ENCODE measurements at regions not wholly inside any gene's neighbourhood (a gene's known extent, or its start where the extent isn't known, plus 50 kb on each side); places are given as distances from the start of the nearest gene placed in this dataset.
"Not testable (repeated sequence)": the region's sequence is repeated elsewhere in the genome, so short reads cannot be mapped to it uniquely, and the experiment has no call there.

DNA sequence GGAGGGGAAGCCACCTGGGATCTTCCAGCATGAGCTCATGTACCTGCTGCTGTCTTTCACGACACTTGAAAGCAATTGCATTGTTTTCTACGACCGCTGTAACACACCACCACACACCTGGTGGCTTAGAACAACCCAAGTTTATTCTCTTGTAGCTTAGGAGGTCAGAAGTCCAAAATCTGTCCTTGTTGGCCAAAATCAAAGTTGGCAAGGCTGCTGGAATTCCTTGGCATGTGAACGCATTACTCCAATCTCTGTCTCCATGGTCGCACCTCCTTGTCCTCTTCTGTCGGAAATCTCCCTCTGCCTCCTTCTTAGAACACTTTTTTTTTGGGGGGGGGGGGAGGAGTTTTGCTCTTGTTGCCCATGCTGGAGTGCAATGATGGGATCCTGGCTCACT, 305.7 kb downstream of the BAMBI start:
- Mint-ChIP-seq H3K36me3 (ENCODE audit: low read depth) (no peaks in the 10 kb centered on the region), H3K27me3 (ENCODE audit: low read depth) (no peaks in the 10 kb centered on the region), H3K4me1 (ENCODE audit: low read depth) (no peaks in the 10 kb centered on the region), H3K4me3 (no peak overlapping the region), H3K9me3 (no peaks in the 10 kb centered on the region), H3K27ac (no peak overlapping the region)
- no peak for DNase-seq (ENCODE audit: low spot score)

DNA sequence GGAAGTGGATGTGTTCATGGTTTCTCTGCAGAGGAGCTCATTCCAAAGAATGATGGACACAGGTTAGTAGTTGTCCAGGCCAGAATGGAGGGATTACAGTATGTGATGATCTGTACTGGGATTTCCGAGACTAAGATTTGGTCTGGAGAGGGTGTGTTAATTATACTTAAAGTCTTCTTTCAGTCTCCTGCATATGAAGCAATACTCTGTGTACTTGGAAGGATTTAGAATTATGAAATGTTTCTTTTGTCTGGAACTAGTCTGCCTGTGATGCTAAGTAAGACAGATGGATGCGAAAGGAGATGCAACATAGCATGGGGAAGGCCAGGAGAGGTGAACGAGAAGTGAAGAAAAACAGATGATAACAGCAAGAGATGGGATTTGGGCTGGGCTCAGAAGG, 305.1 kb upstream of the LYZL1 start:
- Mint-ChIP-seq H3K36me3 (ENCODE audit: low read depth) (no peaks in the 10 kb centered on the region), H3K27ac (no peak overlapping the region), H3K9me3 (no peaks in the 10 kb centered on the region), H3K4me3 (no peak overlapping the region), H3K27me3 (ENCODE audit: low read depth) (no peaks in the 10 kb centered on the region), H3K4me1 (ENCODE audit: low read depth) (no peaks in the 10 kb centered on the region)
- DNase-seq (ENCODE audit: low spot score): no peak

DNA sequence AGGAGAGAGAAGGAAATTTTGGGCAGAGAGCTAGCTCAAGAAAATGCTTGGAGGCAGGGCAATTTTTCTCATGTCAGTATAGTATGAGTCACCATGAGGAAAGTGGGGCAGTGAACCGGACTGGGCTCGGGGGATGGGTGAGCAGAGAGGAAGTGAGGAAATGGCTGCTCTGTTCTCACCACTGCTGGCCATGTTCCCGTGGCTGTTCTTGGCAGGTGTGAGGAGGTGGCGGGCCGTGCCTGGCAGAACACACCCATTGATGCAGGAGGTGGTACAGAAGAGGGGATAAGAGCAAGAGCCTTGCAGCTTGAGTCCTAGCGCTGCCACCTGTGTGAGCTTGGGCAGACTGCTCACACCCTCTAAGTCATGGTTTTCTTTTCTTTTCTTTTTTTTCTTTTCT, 304.4 kb upstream of the LYZL1 start:
- no peak overlapping the region for H3K27ac Mint-ChIP-seq
- no peaks in the 10 kb centered on the region for H3K4me1 Mint-ChIP-seq (ENCODE audit: low read depth)
- H3K9me3 Mint-ChIP-seq: no peaks in the 10 kb centered on the region
- DNase-seq (ENCODE audit: low spot score): no peak
- no peaks in the 10 kb centered on the region for H3K27me3 Mint-ChIP-seq (ENCODE audit: low read depth)
- H3K36me3 Mint-ChIP-seq (ENCODE audit: low read depth): no peaks in the 10 kb centered on the region
- no peak overlapping the region for H3K4me3 Mint-ChIP-seq

DNA sequence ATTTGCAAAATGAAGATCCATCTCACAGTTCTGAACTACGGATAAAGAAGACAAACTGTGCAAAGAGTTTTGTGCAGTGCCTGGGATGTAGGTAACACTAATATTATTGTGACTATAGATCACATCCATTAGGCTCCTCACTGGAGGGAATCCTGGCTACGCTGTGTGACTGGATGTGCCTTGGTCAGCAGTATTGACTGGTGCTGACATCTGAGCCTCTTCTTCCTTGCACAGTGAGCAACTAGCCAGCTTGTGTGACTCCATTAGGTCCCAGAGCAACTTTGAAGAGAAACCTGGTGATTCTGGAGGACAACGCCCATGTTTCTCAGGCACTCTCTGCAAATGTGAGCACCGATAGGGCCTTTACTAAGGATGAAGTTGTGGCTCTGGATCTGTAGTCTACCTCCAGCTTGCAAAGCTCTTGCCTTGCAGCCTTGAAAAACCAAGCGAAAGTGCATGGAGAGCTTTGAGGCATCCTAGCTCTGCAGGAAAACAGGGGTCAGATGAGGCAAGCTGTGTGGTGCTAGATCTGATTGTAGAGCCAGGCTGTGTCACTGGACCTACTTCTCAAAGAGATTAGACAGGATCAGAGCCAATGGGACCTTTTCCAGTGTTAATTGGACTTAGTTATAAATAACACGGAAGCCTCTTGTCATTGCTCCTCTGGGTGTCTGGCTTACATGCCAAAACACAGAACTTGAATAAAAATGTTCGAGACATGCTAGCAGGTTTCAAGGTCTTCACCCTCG, 303.6 kb upstream of the LYZL1 start:
- no peak for DNase-seq (ENCODE audit: low spot score)
- no peak overlapping the region for H3K4me3 Mint-ChIP-seq
- no peaks in the 10 kb centered on the region for H3K36me3 Mint-ChIP-seq (ENCODE audit: low read depth)
- no peaks in the 10 kb centered on the region for H3K4me1 Mint-ChIP-seq (ENCODE audit: low read depth)
- H3K9me3 Mint-ChIP-seq: no peaks in the 10 kb centered on the region
- H3K27me3 Mint-ChIP-seq (ENCODE audit: low read depth): no peaks in the 10 kb centered on the region
- H3K27ac Mint-ChIP-seq: no peak overlapping the region

DNA sequence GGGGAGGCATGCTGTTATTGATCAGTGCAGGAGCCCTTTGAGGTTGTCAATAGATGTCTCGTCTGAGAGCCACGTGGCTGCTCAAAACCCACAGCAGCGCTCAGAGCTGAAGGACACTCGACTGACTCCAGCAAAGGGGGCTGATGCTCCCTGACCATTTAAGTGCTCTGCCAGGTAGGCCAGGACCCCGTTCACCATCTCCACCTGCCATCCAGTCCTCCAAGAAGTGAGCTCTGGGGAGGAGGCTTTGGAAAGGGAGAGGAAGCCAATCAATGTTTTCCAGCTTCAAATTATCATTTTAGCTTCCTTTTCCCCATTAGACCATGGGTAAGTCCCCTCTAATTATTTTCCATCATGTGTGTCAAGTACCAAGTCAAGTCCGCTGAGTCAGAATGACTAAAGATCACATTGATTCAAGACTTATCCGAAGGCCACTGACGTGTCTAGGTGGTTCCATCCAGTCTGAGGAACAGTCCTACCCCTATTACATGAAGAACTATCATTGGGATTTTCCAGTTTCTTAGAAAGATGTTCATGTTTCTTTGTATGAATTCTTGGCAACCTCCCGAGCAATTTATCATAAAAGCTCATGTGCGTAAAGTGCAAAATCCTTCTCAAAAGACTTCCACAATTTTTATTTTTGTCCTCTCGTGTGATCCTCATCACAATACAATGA, 302.6 kb upstream of the LYZL1 start:
- Mint-ChIP-seq H3K36me3 (ENCODE audit: low read depth) (no peaks in the 10 kb centered on the region), H3K27me3 (ENCODE audit: low read depth) (no peaks in the 10 kb centered on the region), H3K4me1 (ENCODE audit: low read depth) (no peaks in the 10 kb centered on the region), H3K9me3 (no peaks in the 10 kb centered on the region), H3K27ac (no peak overlapping the region), H3K4me3 (no peak overlapping the region)
- DNase-seq (ENCODE audit: low spot score): no peak

DNA sequence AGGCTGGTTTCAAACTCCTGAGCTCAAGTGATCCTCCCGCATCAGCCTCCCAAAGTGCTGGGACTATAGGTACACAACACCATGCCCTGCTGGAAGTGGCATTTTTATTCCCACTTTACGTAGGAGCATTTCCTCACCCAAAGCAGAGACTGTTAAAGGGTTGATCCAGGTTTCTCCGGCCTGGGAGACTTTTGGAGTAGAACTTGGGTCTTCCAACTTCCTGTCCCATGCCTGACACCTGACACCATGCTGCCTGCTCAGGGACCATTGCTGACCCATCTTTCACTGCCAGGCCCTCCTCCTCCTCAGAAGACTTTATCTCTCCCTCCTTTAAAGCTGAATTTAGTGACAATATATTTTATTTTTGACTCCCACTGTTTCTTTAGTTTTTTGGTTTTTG, 302.0 kb upstream of the LYZL1 start:
- H3K4me1 Mint-ChIP-seq (ENCODE audit: low read depth): no peaks in the 10 kb centered on the region
- H3K27ac Mint-ChIP-seq: no peak overlapping the region
- no peaks in the 10 kb centered on the region for H3K27me3 Mint-ChIP-seq (ENCODE audit: low read depth)
- no peaks in the 10 kb centered on the region for H3K9me3 Mint-ChIP-seq
- no peak overlapping the region for H3K4me3 Mint-ChIP-seq
- no peaks in the 10 kb centered on the region for H3K36me3 Mint-ChIP-seq (ENCODE audit: low read depth)
- DNase-seq (ENCODE audit: low spot score): no peak

DNA sequence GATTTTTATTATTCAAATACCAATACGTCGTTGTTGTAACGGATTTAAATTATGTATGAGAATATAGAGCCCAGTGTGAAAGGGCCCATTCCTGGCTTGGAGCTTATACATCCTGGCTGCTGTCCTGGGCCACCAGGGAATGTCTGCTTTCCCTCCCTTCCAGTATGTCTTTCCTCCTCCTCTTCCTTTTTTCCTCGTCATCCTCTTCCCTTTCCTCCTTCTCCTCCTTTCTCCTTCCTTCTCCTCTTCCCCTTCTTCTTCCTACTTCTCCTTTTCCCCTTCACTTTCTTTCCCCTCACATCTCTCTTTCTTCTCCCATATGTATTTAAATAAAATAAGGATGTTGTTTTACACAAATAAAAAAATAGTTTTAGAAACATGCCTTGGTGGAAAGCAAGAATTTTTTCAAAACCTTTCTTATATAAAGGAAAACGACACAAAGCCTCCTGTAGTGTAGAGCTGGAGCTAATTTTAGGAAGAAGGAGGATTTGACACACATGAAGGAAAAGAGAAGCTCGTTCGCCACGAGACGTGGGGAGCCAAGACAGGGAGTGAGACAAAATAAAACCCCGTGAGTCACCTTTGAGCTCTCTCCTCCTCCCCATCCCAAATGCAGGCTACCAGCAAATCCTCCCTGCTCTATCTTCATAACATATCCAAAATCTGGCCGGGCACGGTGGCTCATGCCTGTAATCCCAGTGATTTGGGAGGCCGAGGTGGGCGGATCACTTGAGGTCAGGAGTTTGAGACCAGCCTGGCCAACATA, 301.1 kb upstream of the LYZL1 start:
- H3K27ac Mint-ChIP-seq: no peak overlapping the region
- no peaks in the 10 kb centered on the region for H3K9me3 Mint-ChIP-seq
- H3K27me3 Mint-ChIP-seq (ENCODE audit: low read depth): no peaks in the 10 kb centered on the region
- no peak overlapping the region for H3K4me3 Mint-ChIP-seq
- H3K4me1 Mint-ChIP-seq (ENCODE audit: low read depth): no peaks in the 10 kb centered on the region
- no peak for DNase-seq (ENCODE audit: low spot score)
- no peaks in the 10 kb centered on the region for H3K36me3 Mint-ChIP-seq (ENCODE audit: low read depth)

DNA sequence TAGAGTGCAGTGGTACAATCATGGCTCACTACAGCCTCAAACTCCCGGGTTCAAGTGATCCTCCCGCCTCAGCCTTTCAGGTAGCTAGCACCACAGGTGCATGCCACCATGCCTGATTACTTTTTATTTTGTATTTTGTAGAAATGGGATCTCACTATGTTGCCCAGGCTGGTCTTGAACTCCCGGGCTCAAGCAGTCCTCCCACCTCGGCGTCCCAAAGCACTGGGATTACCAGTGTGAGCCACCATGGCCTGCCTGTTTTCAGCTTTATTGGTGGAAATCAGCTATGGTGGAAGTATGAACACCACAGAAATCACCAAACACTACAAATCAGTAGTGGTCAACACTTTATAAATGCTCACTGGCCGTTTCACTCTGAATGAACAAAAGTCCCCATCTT, 299.9 kb upstream of the LYZL1 start:
- H3K27me3 Mint-ChIP-seq (ENCODE audit: low read depth): no peaks in the 10 kb centered on the region
- no peak for DNase-seq (ENCODE audit: low spot score)
- H3K36me3 Mint-ChIP-seq (ENCODE audit: low read depth): no peaks in the 10 kb centered on the region
- no peaks in the 10 kb centered on the region for H3K9me3 Mint-ChIP-seq
- no peak overlapping the region for H3K4me3 Mint-ChIP-seq
- no peak overlapping the region for H3K27ac Mint-ChIP-seq
- no peaks in the 10 kb centered on the region for H3K4me1 Mint-ChIP-seq (ENCODE audit: low read depth)

DNA sequence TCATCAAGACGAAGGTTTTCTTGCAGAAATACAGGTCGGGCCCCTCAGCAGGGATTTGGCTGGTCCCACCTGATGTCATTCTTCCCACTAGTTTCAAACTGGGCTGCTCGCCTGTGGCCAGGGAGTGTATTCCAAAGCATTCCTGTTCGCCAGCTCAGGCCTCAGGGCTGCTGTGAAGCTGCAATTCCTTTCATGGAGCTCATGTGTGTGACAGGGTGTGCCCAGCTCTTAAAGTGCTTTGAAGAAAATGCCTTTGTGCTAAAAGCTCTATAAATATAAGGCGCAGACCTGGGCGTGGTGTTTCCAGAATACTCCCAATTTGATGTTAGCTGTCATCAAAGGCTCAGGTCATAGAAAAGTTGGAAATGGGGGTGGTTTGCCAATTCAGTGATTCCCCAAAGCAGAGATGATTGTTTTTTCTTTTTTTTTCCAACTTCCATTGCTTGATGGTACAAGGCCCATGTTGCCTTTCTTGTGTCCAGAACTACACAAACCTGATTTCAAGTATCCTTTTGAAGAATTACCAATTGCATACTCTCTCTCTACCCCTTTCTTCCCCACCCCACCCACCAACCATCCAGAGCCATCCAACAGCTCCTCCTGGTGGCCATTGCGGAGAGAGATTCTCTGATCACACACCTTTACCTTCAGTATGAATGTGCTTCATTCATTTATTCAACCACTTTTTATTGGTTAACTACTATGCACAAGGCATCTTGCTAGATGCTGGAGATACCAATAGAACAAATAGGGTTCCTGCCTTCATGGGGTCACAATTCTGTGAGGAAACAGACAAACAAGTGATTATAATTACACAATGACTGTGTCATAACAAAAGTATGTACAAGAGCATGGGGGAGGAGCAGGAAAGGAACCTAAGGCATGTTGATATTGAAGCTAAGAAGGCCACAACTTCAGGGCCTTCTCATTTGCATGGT, 297.3 kb upstream of the LYZL1 start:
- DNase-seq (ENCODE audit: low spot score): peak; percentile 10
- no peaks in the 10 kb centered on the region for H3K27me3 Mint-ChIP-seq (ENCODE audit: low read depth)
- H3K36me3 Mint-ChIP-seq (ENCODE audit: low read depth): no peaks in the 10 kb centered on the region
- H3K4me3 Mint-ChIP-seq: no peak overlapping the region
- no peaks in the 10 kb centered on the region for H3K4me1 Mint-ChIP-seq (ENCODE audit: low read depth)
- H3K9me3 Mint-ChIP-seq: no peaks in the 10 kb centered on the region
- no peak overlapping the region for H3K27ac Mint-ChIP-seq

DNA sequence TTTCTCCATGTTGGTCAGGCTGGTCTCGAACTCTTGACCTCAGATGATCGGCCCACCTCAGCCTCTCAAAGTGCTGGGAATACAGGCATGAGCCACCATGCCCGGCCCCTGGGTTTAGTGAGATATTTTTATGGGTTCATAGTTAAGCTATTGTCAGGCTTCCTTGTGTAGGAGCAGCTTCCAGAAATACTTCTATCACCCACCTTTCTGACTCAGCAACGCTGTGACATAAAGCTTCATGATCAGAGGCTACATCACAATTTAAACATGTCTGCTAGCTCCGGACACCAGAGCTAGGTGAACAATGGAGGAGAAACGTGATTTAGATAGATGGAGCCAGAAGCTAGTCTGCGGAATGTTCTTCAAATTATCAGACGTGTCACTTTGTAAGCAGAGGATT, 295.8 kb upstream of the LYZL1 start:
- Mint-ChIP-seq H3K4me1 (ENCODE audit: low read depth) (no peaks in the 10 kb centered on the region), H3K4me3 (no peak overlapping the region), H3K27ac (no peak overlapping the region), H3K27me3 (ENCODE audit: low read depth) (no peaks in the 10 kb centered on the region), H3K9me3 (no peaks in the 10 kb centered on the region), H3K36me3 (ENCODE audit: low read depth) (no peaks in the 10 kb centered on the region)
- no peak for DNase-seq (ENCODE audit: low spot score)

DNA sequence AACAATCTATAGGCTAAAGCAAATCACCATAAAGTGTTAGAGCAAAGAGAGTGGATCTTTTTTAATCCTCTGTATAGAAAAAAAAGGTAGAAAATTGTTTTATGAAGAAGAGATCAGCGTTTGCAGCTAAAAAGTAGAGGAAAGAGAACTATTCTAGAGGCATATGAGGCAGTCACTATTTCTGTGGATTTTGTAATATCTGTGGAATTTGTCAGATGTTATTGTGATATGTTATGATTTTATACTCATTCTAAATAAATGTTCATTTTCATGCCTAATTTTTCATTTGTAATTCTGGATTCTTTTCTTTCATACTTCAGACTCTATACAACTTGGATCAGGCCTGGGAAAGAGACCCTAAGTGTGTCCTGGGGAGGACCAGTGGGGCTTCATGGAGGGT, 295.0 kb upstream of the LYZL1 start:
- no peak for DNase-seq (ENCODE audit: low spot score)
- Mint-ChIP-seq H3K9me3 (no peaks in the 10 kb centered on the region), H3K36me3 (ENCODE audit: low read depth) (no peaks in the 10 kb centered on the region), H3K27me3 (ENCODE audit: low read depth) (no peaks in the 10 kb centered on the region), H3K4me3 (no peak overlapping the region), H3K27ac (no peak overlapping the region), H3K4me1 (ENCODE audit: low read depth) (no peaks in the 10 kb centered on the region)

DNA sequence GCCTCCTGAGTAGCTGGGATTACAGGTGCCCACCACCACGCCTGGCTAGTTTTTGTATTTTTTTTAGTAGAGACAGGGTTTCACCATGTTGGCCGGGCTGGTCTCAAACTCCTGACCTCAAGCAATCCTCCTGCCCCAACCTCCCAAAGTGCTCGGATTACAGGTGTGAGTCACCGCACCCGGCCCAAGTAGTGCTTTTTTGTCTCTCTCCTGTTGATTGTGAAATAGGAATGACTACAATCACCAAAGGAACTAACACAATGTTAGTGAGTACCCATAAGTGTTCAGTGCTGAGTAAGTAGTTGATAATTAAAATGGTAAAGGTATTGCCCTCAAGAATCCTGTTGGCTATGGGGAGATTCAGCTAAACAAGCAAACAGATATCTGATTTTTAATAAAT, 294.1 kb upstream of the LYZL1 start:
- H3K9me3 Mint-ChIP-seq; H3K27me3 Mint-ChIP-seq (ENCODE audit: low read depth); H3K27ac Mint-ChIP-seq; H3K36me3 Mint-ChIP-seq (ENCODE audit: low read depth); DNase-seq (ENCODE audit: low spot score); H3K4me3 Mint-ChIP-seq; H3K4me1 Mint-ChIP-seq (ENCODE audit: low read depth): not testable (repeated sequence)

DNA sequence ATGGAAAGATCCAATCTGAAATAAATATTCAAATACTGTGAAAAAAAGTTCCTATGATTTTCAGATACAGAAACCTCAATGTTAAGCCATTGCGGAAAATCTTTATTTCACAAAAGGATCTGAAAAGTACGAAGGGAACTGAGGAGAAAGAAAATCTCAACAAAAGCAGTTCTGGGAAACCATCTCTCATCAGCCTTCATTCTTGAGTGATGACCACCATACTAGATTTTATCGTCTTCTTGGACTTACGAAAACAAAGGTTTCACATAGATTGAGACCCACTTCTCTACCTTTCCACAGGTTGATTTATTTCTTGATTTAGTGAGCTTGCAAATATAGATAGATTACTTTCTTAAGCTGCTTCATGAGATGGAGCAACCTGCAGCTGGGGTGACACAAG, 293.4 kb upstream of the LYZL1 start:
- Mint-ChIP-seq H3K4me1 (ENCODE audit: low read depth) (no peaks in the 10 kb centered on the region), H3K36me3 (ENCODE audit: low read depth) (no peaks in the 10 kb centered on the region), H3K9me3 (no peaks in the 10 kb centered on the region), H3K27me3 (ENCODE audit: low read depth) (no peaks in the 10 kb centered on the region), H3K4me3 (no peak overlapping the region), H3K27ac (no peak overlapping the region)
- DNase-seq (ENCODE audit: low spot score): no peak

DNA sequence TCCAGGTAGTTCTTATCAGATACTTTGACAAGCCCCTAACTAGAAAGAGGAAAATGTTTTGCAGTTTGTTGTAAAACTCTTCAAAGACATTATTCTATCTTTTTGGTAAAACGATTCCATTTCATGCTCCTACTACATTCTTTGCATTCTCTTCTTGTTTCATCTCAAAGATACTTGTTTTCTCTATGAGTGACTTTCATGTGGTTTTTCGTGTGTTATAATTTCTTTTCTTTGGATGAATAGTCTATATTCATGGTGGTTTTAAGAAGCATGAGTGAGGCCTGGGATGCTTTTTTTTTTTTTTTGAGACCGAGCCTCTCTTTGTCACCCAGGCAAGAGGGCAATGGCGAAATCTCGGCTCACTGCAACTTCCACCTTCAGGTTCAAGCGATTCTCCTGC, 292.5 kb upstream of the LYZL1 start:
- no peak overlapping the region for H3K4me3 Mint-ChIP-seq

More for the DNA sequence above, 292.5 kb upstream of the LYZL1 start:
- no peak overlapping the region for H3K27ac Mint-ChIP-seq
- no peak for DNase-seq (ENCODE audit: low spot score)
- no peaks in the 10 kb centered on the region for H3K4me1 Mint-ChIP-seq (ENCODE audit: low read depth)
- H3K27me3 Mint-ChIP-seq (ENCODE audit: low read depth): no peaks in the 10 kb centered on the region
- H3K9me3 Mint-ChIP-seq: no peaks in the 10 kb centered on the region
- H3K36me3 Mint-ChIP-seq (ENCODE audit: low read depth): no peaks in the 10 kb centered on the region

Data from T-helper 2 cell treated with Interferon-gamma antibody and Interleukin-4, amounts not matched to agents 5 μg/mL and 100 μg/mL, for 36 hours (primary cell).